ENCODE measurements at regions not wholly inside any gene's neighbourhood (a gene's known extent, or its start where the extent isn't known, plus 50 kb on each side); places are given as distances from the start of the nearest gene placed in this dataset.

GRCh38 chr5:127133071-127133470, 59.8 kb upstream of the C5orf63 start:
- Histone ChIP-seq H3K4me1 (no peaks in the 10 kb centered on the region), H3K27me3 (replicated peaks in 1 of 7) (no peaks in the 10 kb centered on the region), H3K4me3 (no peak overlapping the region), H3K27ac (no peak overlapping the region), H3K9me3 (no peaks in the 10 kb centered on the region), H3K36me3 (no peaks in the 10 kb centered on the region)
- WGBS, 5 donors = 42 to 64% (median 55%) methylated on average over 3 of the region's 3 CpGs
- TF ChIP-seq POLR2A (IDR thresholded peaks at IDR 0.05) (no peak), CTCF (IDR thresholded peaks at IDR 0.05 in 8 of 11, conservative IDR thresholded peaks at IDR 0.05 in 3 of 11) (no peak), POLR2AphosphoS5 (IDR thresholded peaks at IDR 0.05) (no peak)
- intact Hi-C loops (cut with DNase I; ENCODE audit: low total_unique reads) = no loop called here
- no peak for DNase-seq

- DNase-seq = no peak
- Histone ChIP-seq H3K27me3 (replicated peaks in 1 of 7) (peaks cover 0 to 5% (median 0%) of the 10 kb centered on the region in 7 donors), H3K36me3 (no peaks in the 10 kb centered on the region), H3K4me1 (no peaks in the 10 kb centered on the region), H3K27ac (no peak overlapping the region), H3K9me3 (no peaks in the 10 kb centered on the region), H3K4me3 (no peak overlapping the region)
- no peak for TF ChIP-seq POLR2A (IDR thresholded peaks at IDR 0.05)
- 42 to 68% (median 56%) methylated on average over 3 of the region's 3 CpGs for WGBS, 5 donors
- intact Hi-C loops (cut with DNase I; ENCODE audit: low total_unique reads) = no loop called here
Measured at GRCh38 chr5:127136908-127137307, 63.6 kb upstream of the C5orf63 start.

- WGBS, 5 donors = 91 to 96% (median 94%) methylated on average over 13 of the region's 13 CpGs
- peaks cover 0 to 4% (median 0%) of the 10 kb centered on the region in 8 donors for H3K9me3 ChIP-seq
- H3K27ac ChIP-seq = no peak overlapping the region
- H3K4me1 ChIP-seq = no peaks in the 10 kb centered on the region
- DNase-seq = no peak
- H3K36me3 ChIP-seq = no peaks in the 10 kb centered on the region
- TF ChIP-seq CTCF (IDR thresholded peaks at IDR 0.05 in 8 of 11, conservative IDR thresholded peaks at IDR 0.05 in 3 of 11) (no peak), POLR2AphosphoS5 (IDR thresholded peaks at IDR 0.05) (no peak), POLR2A (IDR thresholded peaks at IDR 0.05) (no peak)
- intact Hi-C loops (cut with DNase I; ENCODE audit: low total_unique reads) = no loop called here
- peaks cover 0 to 5% (median 0%) of the 10 kb centered on the region in 7 donors for H3K27me3 ChIP-seq (replicated peaks in 1 of 7)
- no peak overlapping the region for H3K4me3 ChIP-seq
Measured at GRCh38 chr5:127143722-127144121, 70.4 kb upstream of the C5orf63 start.

GRCh38 chr5:127153031-127153430, 79.7 kb upstream of the C5orf63 start:
- WGBS, 5 donors = 79 to 93% (median 86%) methylated on average over 2 of the region's 2 CpGs
- Histone ChIP-seq H3K27me3 (replicated peaks in 1 of 7) (no peaks in the 10 kb centered on the region), H3K36me3 (no peaks in the 10 kb centered on the region), H3K9me3 (peaks cover 0 to 19% (median 13%) of the 10 kb centered on the region in 8 donors), H3K4me1 (no peaks in the 10 kb centered on the region), H3K4me3 (no peak overlapping the region), H3K27ac (no peak overlapping the region)
- TF ChIP-seq CTCF (IDR thresholded peaks at IDR 0.05 in 8 of 11, conservative IDR thresholded peaks at IDR 0.05 in 3 of 11) (no peak), POLR2AphosphoS5 (IDR thresholded peaks at IDR 0.05) (no peak), POLR2A (IDR thresholded peaks at IDR 0.05) (no peak)
- intact Hi-C loops (cut with DNase I; ENCODE audit: low total_unique reads) = no loop called here
- DNase-seq = no peak

- Histone ChIP-seq H3K4me3 (no peak overlapping the region), H3K4me1 (no peaks in the 10 kb centered on the region), H3K36me3 (no peaks in the 10 kb centered on the region), H3K9me3 (peaks cover 0 to 21% (median 14%) of the 10 kb centered on the region in 8 donors), H3K27ac (no peak overlapping the region), H3K27me3 (replicated peaks in 1 of 7) (no peaks in the 10 kb centered on the region)
- 90 to 100% (median 96%) methylated on average over 3 of the region's 3 CpGs for WGBS, 5 donors
- TF ChIP-seq CTCF (IDR thresholded peaks at IDR 0.05 in 8 of 11, conservative IDR thresholded peaks at IDR 0.05 in 3 of 11) (no peak), POLR2AphosphoS5 (IDR thresholded peaks at IDR 0.05) (no peak), POLR2A (IDR thresholded peaks at IDR 0.05) (no peak)
- no peak for DNase-seq
- intact Hi-C loops (cut with DNase I; ENCODE audit: low total_unique reads) = no loop called here
Measured at GRCh38 chr5:127153521-127153920, 80.2 kb upstream of the C5orf63 start.
